HCT116 (cell line): ENCODE measurements at regions not wholly inside any gene's neighbourhood (a gene's known extent, or its start where the extent isn't known, plus 50 kb on each side); places are given as distances from the start of the nearest gene placed in this dataset.

Experiments
- ATAC-seq: fragments of 200-7000 bp; cut with Tn5 transposase; 2 replicates; pipeline ENCODE4 v1.9.1; 2020; ENCODE audit warnings: mild to moderate bottlenecking, moderate library complexity
- BruUV-seq: library from RNA; stranded (reverse); fragments of 400-500 nt; replicated peaks from 2 replicates; lab custom pipeline; 2021; lab: Mats Ljungman, UMichigan
- CTCF ChIA-PET: fragments of 300-600 bp; sonication (Branson Sonifier 250); formaldehyde crosslinking; loops from one replicate; lab custom pipeline; 2021; ENCODE audit warnings: antibody characterized with exemption; lab: Charles Lee
- POLR2A ChIA-PET: fragments of 300-600, 350-600 bp; sonication (Branson Sonifier 250); formaldehyde crosslinking; loops from one replicate; lab custom pipeline; 2021; ENCODE audit warnings: antibody characterized with exemption; lab: Charles Lee
- RAD21 ChIA-PET, 2 experiments: fragments of 300-600 bp; sonication (Branson Sonifier 250); formaldehyde crosslinking; loops; one replicate each; lab custom pipeline; 2023; ENCODE audit warnings: low total read pairs in 2 of 2; ENCODE audit not compliant: uncharacterized antibody in 2 of 2, unreplicated experiment in 2 of 2, low non-redundant PET in 1 of 2; lab: Charles Lee
- DNase-seq: peaks from one replicate; pipeline ENCODE4 v3.0.0-alpha.2; 2010; ENCODE audit warnings: low read depth, low spot score
- H2AFZ ChIP-seq: fragments of 200-600 bp; shearing (Covaris generic), sonication (generic); 2 replicates; pipeline ENCODE4 v1.6.1; 2017; ENCODE audit warnings: low read depth, mixed run types, mixed read lengths, antibody characterized with exemption, low read length; ENCODE audit not compliant: poor library complexity, severe bottlenecking
- H3K27ac ChIP-seq: 2 replicates; pipeline ENCODE4 v1.5.1; 2012; ENCODE audit warnings: low read depth, low read length
- H3K27me3 ChIP-seq: fragments of 200-600 bp; sonication (generic); 2 replicates; pipeline ENCODE4 v1.6.1; 2016; ENCODE audit warnings: mixed run types, low read length, mixed read lengths; ENCODE audit not compliant: insufficient read depth
- H3K36me3 ChIP-seq, 2 experiments: fragments of 200-500 bp in 1 of 2; fragments of 200-600 bp in 1 of 2; sonication (Bioruptor generic) in 1 of 2; sonication (generic) in 1 of 2; 2 replicates each; pipeline versions ENCODE4 v1.5.1 to v1.6.1; 2014 to 2016; ENCODE audit warnings: low read length in 2 of 2, inconsistent platforms in 1 of 2, mixed read lengths in 1 of 2, mixed run types in 1 of 2; ENCODE audit not compliant: insufficient read depth in 2 of 2, control insufficient read depth in 1 of 2
- H3K4me1 ChIP-seq, 2 experiments: fragments of 200-600 bp in 1 of 2; sonication (generic) in 1 of 2; 2 replicates each; pipeline versions ENCODE4 v1.5.1 to v1.6.1; 2012 to 2017; ENCODE audit warnings: low read length in 2 of 2, inconsistent platforms in 1 of 2, mild to moderate bottlenecking in 1 of 2, mixed read lengths in 1 of 2, mixed run types in 1 of 2, moderate library complexity in 1 of 2; ENCODE audit not compliant: insufficient read depth in 2 of 2, control insufficient read depth in 1 of 2
- H3K4me2 ChIP-seq: fragments of 200-600 bp; sonication (generic); 2 replicates; pipeline ENCODE4 v1.6.1; 2017; ENCODE audit warnings: mixed run types, low read length, mixed read lengths
- H3K4me3 ChIP-seq, 2 experiments: fragments of 200-600 bp in 1 of 2; sonication (generic) in 1 of 2; replicated peaks in 1 of 2; 2 replicates each; pipeline ENCODE4 v1.5.1; 2011 to 2016; ENCODE audit warnings: low read length in 2 of 2, control low read depth in 1 of 2, low read depth in 1 of 2, mild to moderate bottlenecking in 1 of 2, mixed read lengths in 1 of 2, mixed run types in 1 of 2
- H3K79me2 ChIP-seq: fragments of 200-600 bp; sonication (generic); 2 replicates; pipeline ENCODE4 v1.6.1; 2017; ENCODE audit warnings: mild to moderate bottlenecking, mixed run types, low read length, moderate library complexity, mixed read lengths; ENCODE audit not compliant: insufficient read depth
- H3K9ac ChIP-seq: fragments of 200-600 bp; sonication (generic); 2 replicates; pipeline ENCODE4 v1.6.1; 2016; ENCODE audit warnings: low read length, mixed read lengths
- H3K9me2 ChIP-seq: fragments of 200-600 bp; sonication (generic), shearing (Covaris generic); 2 replicates; pipeline ENCODE4 v1.6.1; 2017; ENCODE audit warnings: mixed run types, mild to moderate bottlenecking, moderate library complexity; ENCODE audit not compliant: insufficient read depth
- H3K9me3 ChIP-seq, 2 experiments: fragments of 200-500 bp in 1 of 2; fragments of 200-600 bp in 1 of 2; sonication (Bioruptor generic) in 1 of 2; sonication (generic) in 1 of 2; 2 replicates each; pipeline ENCODE4 v1.6.1; 2014 to 2017; ENCODE audit warnings: low read length in 2 of 2, mixed read lengths in 2 of 2, inconsistent platforms in 1 of 2, low read depth in 1 of 2, mild to moderate bottlenecking in 1 of 2, mixed run types in 1 of 2, moderate library complexity in 1 of 2; ENCODE audit not compliant: control insufficient read depth in 1 of 2, insufficient read depth in 1 of 2
- H4K20me1 ChIP-seq: fragments of 200-600 bp; sonication (generic), shearing (Covaris generic); 2 replicates; pipeline ENCODE4 v1.6.1; 2017; ENCODE audit warnings: mixed run types, mild to moderate bottlenecking, moderate library complexity; ENCODE audit not compliant: insufficient read depth
- EZH2 ChIP-seq: fragments of 200-600 bp; sonication (generic); IDR thresholded peaks from 2 replicates; pipeline ENCODE4 v1.6.1; 2017; ENCODE audit warnings: antibody characterized with exemption, mixed run types
- EZH2phosphoT487 ChIP-seq: fragments of 200-600 bp; IDR thresholded peaks from 2 replicates; pipeline ENCODE4 v1.6.1; 2018; ENCODE audit warnings: antibody characterized with exemption, borderline replicate concordance
- JUND ChIP-seq: IDR thresholded peaks from 2 replicates; pipeline ENCODE4 v1.6.1; 2012
- POLR2AphosphoS5 ChIP-seq: IDR thresholded peaks from 2 replicates; pipeline ENCODE4 v1.6.1; 2011; ENCODE audit warnings: mild to moderate bottlenecking, low read depth, low read length, moderate library complexity
- RAD21 ChIP-seq: IDR thresholded peaks from 2 replicates; pipeline ENCODE4 v1.6.1; 2012; ENCODE audit warnings: low read depth, mild to moderate bottlenecking
- SIN3A ChIP-seq: IDR thresholded peaks from 2 replicates; pipeline ENCODE4 v1.6.1; 2012; ENCODE audit warnings: low read depth
- SP1 ChIP-seq: IDR thresholded peaks from 2 replicates; pipeline ENCODE4 v1.6.1; 2012; ENCODE audit warnings: low read depth
- YY1 ChIP-seq: IDR thresholded peaks from 2 replicates; pipeline ENCODE4 v1.6.1; 2011; ENCODE audit warnings: low read length, low read depth, moderate library complexity, mild to moderate bottlenecking; ENCODE audit not compliant: insufficient replicate concordance; ENCODE audit errors: extremely low read depth
- ZFX ChIP-seq: fragments of 450-650 bp; IDR thresholded peaks from 2 replicates; pipeline ENCODE4 v1.6.1; 2017
- ZNF274 ChIP-seq: fragments of 200-500 bp; sonication (Bioruptor generic); IDR thresholded peaks from 2 replicates; pipeline ENCODE4 v1.6.1; 2014; ENCODE audit warnings: mild to moderate bottlenecking, low read depth, low read length, inconsistent platforms
- intact Hi-C: fragments of 100-400 bp; cut with micrococcal nuclease; formaldehyde crosslinking; loops from 2 replicates; pipeline ENCODE4 v1.10.0; 2022
- TF ChIP-seq, protein P1 (sequence below): IDR thresholded peaks from 2 replicates; pipeline ENCODE4 v1.6.1; 2012; ENCODE audit warnings: low read depth
- TF ChIP-seq, protein P2 (sequence below): IDR thresholded peaks from 2 replicates; pipeline ENCODE4 v1.6.1; 2011; ENCODE audit warnings: mild to moderate bottlenecking, low read length, moderate library complexity; ENCODE audit not compliant: insufficient replicate concordance; ENCODE audit errors: extremely low read depth
- TF ChIP-seq, protein P3 (sequence below): IDR thresholded peaks from 2 replicates; pipeline ENCODE4 v1.6.1; 2012
- TF ChIP-seq, protein P4 (sequence below): IDR thresholded peaks from 2 replicates; pipeline ENCODE4 v1.6.1; 2012

DNA sequence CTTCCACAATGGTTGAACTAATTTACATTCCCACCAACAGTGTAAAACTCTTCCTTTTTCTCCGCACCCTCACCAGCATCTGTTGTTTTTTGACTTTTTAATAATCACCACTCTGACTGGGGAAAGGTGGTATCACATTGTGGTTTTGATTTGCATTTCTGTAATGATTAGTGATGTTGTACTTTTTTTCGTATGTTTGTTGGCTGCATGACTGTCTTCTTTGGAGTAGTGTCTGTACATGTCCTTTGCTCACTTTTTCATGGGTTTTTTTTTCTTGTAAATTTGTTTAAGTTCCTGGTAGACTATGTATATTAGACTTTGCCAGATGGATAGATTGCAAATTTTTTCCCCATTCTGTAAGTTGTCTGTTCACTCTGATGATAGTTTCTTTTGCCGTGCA is 574.8 kb downstream of the KCNJ3 start:
- H2AFZ ChIP-seq, result no peak overlapping the region
- H3K4me1 ChIP-seq, result no peaks in the 10 kb centered on the region
- intact Hi-C loops, result no loop called here
- BruUV-seq, result no TSS peak
- H3K9ac ChIP-seq, result no peak overlapping the region
- H3K4me3 ChIP-seq, result no peak overlapping the region
- no peaks in the 10 kb centered on the region for H3K27me3 ChIP-seq
- TF ChIP-seq YY1 (no peak), EZH2 (no peak), EZH2phosphoT487 (no peak), POLR2AphosphoS5 (no peak), ZNF274 (no peak), JUND (no peak), RAD21 (no peak), SIN3A (no peak), SP1 (no peak), ZFX (no peak)
- TF ChIP-seq, protein P1, sequence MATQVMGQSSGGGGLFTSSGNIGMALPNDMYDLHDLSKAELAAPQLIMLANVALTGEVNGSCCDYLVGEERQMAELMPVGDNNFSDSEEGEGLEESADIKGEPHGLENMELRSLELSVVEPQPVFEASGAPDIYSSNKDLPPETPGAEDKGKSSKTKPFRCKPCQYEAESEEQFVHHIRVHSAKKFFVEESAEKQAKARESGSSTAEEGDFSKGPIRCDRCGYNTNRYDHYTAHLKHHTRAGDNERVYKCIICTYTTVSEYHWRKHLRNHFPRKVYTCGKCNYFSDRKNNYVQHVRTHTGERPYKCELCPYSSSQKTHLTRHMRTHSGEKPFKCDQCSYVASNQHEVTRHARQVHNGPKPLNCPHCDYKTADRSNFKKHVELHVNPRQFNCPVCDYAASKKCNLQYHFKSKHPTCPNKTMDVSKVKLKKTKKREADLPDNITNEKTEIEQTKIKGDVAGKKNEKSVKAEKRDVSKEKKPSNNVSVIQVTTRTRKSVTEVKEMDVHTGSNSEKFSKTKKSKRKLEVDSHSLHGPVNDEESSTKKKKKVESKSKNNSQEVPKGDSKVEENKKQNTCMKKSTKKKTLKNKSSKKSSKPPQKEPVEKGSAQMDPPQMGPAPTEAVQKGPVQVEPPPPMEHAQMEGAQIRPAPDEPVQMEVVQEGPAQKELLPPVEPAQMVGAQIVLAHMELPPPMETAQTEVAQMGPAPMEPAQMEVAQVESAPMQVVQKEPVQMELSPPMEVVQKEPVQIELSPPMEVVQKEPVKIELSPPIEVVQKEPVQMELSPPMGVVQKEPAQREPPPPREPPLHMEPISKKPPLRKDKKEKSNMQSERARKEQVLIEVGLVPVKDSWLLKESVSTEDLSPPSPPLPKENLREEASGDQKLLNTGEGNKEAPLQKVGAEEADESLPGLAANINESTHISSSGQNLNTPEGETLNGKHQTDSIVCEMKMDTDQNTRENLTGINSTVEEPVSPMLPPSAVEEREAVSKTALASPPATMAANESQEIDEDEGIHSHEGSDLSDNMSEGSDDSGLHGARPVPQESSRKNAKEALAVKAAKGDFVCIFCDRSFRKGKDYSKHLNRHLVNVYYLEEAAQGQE, result no peak
- TF ChIP-seq, protein P2, sequence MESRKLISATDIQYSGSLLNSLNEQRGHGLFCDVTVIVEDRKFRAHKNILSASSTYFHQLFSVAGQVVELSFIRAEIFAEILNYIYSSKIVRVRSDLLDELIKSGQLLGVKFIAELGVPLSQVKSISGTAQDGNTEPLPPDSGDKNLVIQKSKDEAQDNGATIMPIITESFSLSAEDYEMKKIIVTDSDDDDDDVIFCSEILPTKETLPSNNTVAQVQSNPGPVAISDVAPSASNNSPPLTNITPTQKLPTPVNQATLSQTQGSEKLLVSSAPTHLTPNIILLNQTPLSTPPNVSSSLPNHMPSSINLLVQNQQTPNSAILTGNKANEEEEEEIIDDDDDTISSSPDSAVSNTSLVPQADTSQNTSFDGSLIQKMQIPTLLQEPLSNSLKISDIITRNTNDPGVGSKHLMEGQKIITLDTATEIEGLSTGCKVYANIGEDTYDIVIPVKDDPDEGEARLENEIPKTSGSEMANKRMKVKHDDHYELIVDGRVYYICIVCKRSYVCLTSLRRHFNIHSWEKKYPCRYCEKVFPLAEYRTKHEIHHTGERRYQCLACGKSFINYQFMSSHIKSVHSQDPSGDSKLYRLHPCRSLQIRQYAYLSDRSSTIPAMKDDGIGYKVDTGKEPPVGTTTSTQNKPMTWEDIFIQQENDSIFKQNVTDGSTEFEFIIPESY, result no peak
- TF ChIP-seq, protein P3, sequence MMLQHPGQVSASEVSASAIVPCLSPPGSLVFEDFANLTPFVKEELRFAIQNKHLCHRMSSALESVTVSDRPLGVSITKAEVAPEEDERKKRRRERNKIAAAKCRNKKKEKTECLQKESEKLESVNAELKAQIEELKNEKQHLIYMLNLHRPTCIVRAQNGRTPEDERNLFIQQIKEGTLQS, result no peak
- TF ChIP-seq, protein P4, sequence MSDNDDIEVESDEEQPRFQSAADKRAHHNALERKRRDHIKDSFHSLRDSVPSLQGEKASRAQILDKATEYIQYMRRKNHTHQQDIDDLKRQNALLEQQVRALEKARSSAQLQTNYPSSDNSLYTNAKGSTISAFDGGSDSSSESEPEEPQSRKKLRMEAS, result no peak
- CTCF ChIA-PET, result no interaction called here
- no peak overlapping the region for H3K4me2 ChIP-seq
- no peaks in the 10 kb centered on the region for H3K79me2 ChIP-seq
- POLR2A ChIA-PET, result no interaction called here
- ATAC-seq (no peak), DNase-seq (no peak)
- H4K20me1 ChIP-seq, result no peaks in the 10 kb centered on the region
- no peaks in the 10 kb centered on the region for H3K9me3 ChIP-seq
- H3K9me2 ChIP-seq, result no peaks in the 10 kb centered on the region
- no peak overlapping the region for H3K27ac ChIP-seq
- no peaks in the 10 kb centered on the region; a peak in 1 of 4 replicates for H3K36me3 ChIP-seq
- RAD21 ChIA-PET, result no interaction called here
